ENCODE measurements at regions not wholly inside any gene's neighbourhood (a gene's known extent, or its start where the extent isn't known, plus 50 kb on each side); places are given as distances from the start of the nearest gene placed in this dataset.

GRCh38 chr13:111898956-111899713 is 167.8 kb upstream of the SOX1 start:
- TF ChIP-seq, protein P1, sequence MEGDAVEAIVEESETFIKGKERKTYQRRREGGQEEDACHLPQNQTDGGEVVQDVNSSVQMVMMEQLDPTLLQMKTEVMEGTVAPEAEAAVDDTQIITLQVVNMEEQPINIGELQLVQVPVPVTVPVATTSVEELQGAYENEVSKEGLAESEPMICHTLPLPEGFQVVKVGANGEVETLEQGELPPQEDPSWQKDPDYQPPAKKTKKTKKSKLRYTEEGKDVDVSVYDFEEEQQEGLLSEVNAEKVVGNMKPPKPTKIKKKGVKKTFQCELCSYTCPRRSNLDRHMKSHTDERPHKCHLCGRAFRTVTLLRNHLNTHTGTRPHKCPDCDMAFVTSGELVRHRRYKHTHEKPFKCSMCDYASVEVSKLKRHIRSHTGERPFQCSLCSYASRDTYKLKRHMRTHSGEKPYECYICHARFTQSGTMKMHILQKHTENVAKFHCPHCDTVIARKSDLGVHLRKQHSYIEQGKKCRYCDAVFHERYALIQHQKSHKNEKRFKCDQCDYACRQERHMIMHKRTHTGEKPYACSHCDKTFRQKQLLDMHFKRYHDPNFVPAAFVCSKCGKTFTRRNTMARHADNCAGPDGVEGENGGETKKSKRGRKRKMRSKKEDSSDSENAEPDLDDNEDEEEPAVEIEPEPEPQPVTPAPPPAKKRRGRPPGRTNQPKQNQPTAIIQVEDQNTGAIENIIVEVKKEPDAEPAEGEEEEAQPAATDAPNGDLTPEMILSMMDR (IDR thresholded peaks at IDR 0.05) = no peak
- TF ChIP-seq, protein P2, sequence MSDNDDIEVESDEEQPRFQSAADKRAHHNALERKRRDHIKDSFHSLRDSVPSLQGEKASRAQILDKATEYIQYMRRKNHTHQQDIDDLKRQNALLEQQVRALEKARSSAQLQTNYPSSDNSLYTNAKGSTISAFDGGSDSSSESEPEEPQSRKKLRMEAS (IDR thresholded peaks at IDR 0.05) = no peak
- TF ChIP-seq CEBPB (IDR thresholded peaks at IDR 0.05) (no peak), CHD2 (IDR thresholded peaks at IDR 0.05; ENCODE audit: low read length, partially characterized antibody) (no peak), POLR2A (IDR thresholded peaks at IDR 0.05; ENCODE audit: low read length) (no peak), FOSL2 (IDR thresholded peaks at IDR 0.05) (no peak), FOSL2 (CRISPR knock-in tag; IDR thresholded peaks at IDR 0.05) (no peak), PBX3 (IDR thresholded peaks at IDR 0.05) (no peak), RCOR1 (IDR thresholded peaks at IDR 0.05; ENCODE audit: low read depth, low read length) (no peak)
- TF ChIP-seq, protein P3, sequence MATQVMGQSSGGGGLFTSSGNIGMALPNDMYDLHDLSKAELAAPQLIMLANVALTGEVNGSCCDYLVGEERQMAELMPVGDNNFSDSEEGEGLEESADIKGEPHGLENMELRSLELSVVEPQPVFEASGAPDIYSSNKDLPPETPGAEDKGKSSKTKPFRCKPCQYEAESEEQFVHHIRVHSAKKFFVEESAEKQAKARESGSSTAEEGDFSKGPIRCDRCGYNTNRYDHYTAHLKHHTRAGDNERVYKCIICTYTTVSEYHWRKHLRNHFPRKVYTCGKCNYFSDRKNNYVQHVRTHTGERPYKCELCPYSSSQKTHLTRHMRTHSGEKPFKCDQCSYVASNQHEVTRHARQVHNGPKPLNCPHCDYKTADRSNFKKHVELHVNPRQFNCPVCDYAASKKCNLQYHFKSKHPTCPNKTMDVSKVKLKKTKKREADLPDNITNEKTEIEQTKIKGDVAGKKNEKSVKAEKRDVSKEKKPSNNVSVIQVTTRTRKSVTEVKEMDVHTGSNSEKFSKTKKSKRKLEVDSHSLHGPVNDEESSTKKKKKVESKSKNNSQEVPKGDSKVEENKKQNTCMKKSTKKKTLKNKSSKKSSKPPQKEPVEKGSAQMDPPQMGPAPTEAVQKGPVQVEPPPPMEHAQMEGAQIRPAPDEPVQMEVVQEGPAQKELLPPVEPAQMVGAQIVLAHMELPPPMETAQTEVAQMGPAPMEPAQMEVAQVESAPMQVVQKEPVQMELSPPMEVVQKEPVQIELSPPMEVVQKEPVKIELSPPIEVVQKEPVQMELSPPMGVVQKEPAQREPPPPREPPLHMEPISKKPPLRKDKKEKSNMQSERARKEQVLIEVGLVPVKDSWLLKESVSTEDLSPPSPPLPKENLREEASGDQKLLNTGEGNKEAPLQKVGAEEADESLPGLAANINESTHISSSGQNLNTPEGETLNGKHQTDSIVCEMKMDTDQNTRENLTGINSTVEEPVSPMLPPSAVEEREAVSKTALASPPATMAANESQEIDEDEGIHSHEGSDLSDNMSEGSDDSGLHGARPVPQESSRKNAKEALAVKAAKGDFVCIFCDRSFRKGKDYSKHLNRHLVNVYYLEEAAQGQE (IDR thresholded peaks at IDR 0.05) = no peak

Data from A549 (cell line).